ENCODE measurements at regions not wholly inside any gene's neighbourhood (a gene's known extent, or its start where the extent isn't known, plus 50 kb on each side); places are given as distances from the start of the nearest gene placed in this dataset.

DNA sequence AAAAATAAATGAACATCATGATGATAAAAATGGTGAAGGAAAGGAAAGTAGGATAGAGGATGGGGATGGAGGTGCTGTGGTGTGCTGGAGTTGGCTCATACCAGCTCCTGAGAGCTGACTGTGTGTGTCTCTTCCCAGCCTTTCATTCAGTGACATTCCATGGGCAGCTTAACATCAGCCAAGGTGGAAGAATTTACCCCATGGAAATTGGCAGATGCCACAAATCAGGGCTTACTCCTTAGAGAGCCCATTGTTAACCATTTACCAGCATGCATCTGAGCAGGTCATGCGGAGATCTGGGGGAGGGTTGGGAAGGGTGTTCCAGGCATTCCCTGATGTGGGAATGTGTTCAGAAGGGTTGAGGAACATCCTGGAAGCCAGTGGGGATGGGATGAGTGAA is 164.7 kb upstream of the MYL2 start:
- no peak for DNase-seq (ENCODE audit: low spot score)
- TF ChIP-seq, protein P1, sequence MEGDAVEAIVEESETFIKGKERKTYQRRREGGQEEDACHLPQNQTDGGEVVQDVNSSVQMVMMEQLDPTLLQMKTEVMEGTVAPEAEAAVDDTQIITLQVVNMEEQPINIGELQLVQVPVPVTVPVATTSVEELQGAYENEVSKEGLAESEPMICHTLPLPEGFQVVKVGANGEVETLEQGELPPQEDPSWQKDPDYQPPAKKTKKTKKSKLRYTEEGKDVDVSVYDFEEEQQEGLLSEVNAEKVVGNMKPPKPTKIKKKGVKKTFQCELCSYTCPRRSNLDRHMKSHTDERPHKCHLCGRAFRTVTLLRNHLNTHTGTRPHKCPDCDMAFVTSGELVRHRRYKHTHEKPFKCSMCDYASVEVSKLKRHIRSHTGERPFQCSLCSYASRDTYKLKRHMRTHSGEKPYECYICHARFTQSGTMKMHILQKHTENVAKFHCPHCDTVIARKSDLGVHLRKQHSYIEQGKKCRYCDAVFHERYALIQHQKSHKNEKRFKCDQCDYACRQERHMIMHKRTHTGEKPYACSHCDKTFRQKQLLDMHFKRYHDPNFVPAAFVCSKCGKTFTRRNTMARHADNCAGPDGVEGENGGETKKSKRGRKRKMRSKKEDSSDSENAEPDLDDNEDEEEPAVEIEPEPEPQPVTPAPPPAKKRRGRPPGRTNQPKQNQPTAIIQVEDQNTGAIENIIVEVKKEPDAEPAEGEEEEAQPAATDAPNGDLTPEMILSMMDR (IDR thresholded peaks at IDR 0.05; ENCODE audit: borderline replicate concordance, control extremely low read depth, extremely low read depth, insufficient read depth, missing control alignments) = no peak
- in situ Hi-C loops (cut with MboI; ENCODE audit: low sequenced_read_pairs, unreplicated experiment) = no loop called here

DNA sequence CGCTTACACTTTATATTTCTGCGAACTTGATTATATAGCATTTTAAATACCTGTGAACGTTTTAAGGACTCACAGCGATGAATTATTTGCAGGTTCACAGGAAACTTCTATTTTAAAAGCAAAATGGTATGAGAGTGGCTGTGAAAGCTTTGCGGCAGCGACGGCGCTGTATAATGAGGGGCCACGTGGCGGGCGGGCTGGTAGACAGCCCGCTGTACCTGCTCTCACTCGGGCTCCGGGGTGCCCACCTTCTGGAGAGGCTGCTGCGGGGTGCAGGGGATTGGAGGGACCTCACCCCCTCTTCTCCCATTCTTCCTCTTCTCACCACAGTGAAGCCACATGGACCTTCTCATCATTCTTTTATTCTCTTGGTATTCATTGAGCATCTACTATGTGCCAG is 164.2 kb upstream of the MYL2 start:
- in situ Hi-C loops (cut with MboI; ENCODE audit: low sequenced_read_pairs, unreplicated experiment) = no loop called here
- TF ChIP-seq, protein P1 (IDR thresholded peaks at IDR 0.05; ENCODE audit: borderline replicate concordance, control extremely low read depth, extremely low read depth, insufficient read depth, missing control alignments) = no peak
- DNase-seq (ENCODE audit: low spot score) = no peak

DNA sequence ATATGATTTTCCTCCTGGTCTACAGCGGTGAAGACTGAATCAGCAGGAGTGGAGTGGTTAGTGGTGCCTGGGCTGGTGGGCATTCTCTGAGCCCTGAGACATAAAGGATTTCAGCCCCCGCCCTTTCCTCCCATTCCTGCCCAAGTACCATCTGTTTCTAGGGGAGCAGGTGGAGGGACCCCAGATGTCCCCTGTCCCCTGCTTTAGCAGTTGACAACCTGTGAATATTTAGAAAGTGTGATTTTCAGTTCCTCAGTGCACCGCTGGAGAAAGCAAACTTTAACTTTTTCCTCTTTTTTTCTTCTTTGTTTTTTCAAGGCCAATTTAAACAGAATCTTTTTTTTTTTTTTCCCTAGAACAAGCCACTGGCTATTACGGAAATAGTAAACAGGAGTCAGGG is 163.8 kb upstream of the MYL2 start:
- TF ChIP-seq, protein P1 (IDR thresholded peaks at IDR 0.05; ENCODE audit: borderline replicate concordance, control extremely low read depth, extremely low read depth, insufficient read depth, missing control alignments) = no peak
- no peak for DNase-seq (ENCODE audit: low spot score)
- in situ Hi-C loops (cut with MboI; ENCODE audit: low sequenced_read_pairs, unreplicated experiment) = no loop called here

DNA sequence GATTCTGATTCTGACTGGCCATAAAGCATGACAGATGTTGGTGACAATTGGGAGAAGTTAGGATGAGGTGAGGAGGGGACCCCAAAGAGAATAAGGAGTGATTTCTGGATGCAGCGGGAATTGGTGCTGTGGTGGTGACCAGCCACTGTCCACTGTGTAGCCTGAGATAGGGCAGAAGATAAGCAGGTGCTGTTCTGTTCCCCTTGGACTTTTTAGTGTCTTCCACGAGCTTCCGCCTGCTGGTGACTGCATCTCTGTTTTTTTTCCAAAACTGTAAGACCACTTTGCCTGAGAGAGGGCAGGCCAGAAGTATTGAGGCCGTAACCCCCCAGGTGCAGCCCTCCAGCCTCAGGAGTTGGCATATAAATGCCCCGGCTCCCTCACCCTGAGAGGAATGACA is 161.2 kb upstream of the MYL2 start:
- no peak for DNase-seq (ENCODE audit: low spot score)
- TF ChIP-seq, protein P1 (IDR thresholded peaks at IDR 0.05; ENCODE audit: borderline replicate concordance, control extremely low read depth, extremely low read depth, insufficient read depth, missing control alignments) = no peak
- in situ Hi-C loops (cut with MboI; ENCODE audit: low sequenced_read_pairs, unreplicated experiment) = no loop called here

DNA sequence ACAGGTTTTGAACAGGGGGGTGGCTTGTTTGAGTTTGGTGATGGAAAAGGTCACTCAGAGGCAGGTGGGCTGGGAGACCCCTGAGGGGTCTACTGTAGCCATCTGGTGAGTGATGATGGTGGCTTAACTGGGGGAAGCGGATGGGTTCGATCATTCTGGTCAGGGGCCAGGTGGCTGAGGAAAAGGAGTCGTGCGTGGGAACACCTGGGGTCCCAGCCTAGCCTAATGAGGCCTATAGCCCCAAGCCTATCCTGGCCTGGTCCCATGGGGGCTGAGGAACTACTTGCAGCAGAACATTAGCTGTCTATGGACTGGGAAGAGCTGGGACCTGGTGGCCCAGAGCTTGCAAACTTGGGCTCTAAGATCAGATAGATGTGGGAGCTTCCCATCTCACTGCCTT is 158.4 kb upstream of the MYL2 start:
- no peak for DNase-seq (ENCODE audit: low spot score)
- in situ Hi-C loops (cut with MboI; ENCODE audit: low sequenced_read_pairs, unreplicated experiment) = no loop called here
- TF ChIP-seq, protein P1 (IDR thresholded peaks at IDR 0.05; ENCODE audit: borderline replicate concordance, control extremely low read depth, extremely low read depth, insufficient read depth, missing control alignments) = no peak

DNA sequence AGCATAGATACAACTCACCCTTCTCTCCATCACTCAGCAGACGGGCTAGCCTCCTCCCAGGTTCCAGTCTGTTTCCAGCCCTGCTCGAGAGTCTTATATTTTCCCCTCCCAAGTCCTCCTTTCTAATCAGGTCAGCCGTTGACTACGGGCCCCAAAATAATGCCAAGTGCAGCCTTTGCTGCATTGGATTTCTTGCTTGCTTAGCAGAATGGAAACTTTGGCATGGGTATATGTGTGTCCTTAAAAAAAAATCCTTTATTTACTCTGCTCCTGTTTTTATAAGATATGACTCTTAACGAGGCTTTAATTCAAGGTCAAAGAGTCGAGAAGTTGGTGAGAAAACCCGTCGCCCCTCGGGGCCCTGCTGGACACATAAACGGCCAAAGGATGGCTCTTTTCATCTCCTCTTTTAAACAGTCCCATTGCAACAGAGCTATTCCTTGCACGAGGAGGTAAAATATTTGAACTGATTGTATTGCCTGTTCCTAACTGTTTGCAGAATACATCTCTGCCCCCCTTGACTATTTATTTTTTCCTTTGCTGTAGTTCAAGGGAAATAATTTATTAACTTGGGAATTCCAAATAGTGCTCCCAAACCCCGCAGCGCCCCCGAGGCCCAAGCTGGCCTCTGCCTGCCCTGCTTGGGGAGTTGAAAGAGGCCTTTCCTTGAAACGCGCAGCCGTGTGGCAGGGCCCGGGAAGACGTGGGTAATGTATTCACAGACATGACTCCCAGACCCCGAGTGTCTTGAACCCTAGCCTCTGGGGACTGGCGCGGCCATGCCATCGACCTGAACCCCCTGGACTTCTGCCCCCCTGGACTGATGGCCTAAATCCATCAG is 156.5 kb upstream of the MYL2 start:
- in situ Hi-C loops (cut with MboI; ENCODE audit: low sequenced_read_pairs, unreplicated experiment) = no loop called here
- DNase-seq (ENCODE audit: low spot score) = no peak
- TF ChIP-seq, protein P1 (IDR thresholded peaks at IDR 0.05; ENCODE audit: borderline replicate concordance, control extremely low read depth, extremely low read depth, insufficient read depth, missing control alignments) = no peak

Measured in GM13976 (cell line).